ENCODE measurements at regions not wholly inside any gene's neighbourhood (a gene's known extent, or its start where the extent isn't known, plus 50 kb on each side); places are given as distances from the start of the nearest gene placed in this dataset.

GRCh38 chr12:47007048-47007447 is 72.4 kb upstream of the PCED1B start:
- TF ChIP-seq CTCF (IDR thresholded peaks at IDR 0.05; ENCODE audit: insufficient read depth, low read length, poor library complexity, severe bottlenecking): no peak
- no peak for TF ChIP-seq EZH2phosphoT487 (conservative IDR thresholded peaks at IDR 0.05; ENCODE audit: low read length)

All from SU-DHL-6 (cell line).